Cardiac fibroblast (primary cell): ENCODE measurements at regions not wholly inside any gene's neighbourhood (a gene's known extent, or its start where the extent isn't known, plus 50 kb on each side); places are given as distances from the start of the nearest gene placed in this dataset.

Experiments used
- DNase-seq, 2 donors: peaks; one replicate each; pipeline versions ENCODE4 v3.0.0 to v3.0.0-alpha.2; 2010; ENCODE audit warnings: low read depth in 2 of 2
- H3K4me3 ChIP-seq, 2 donors: replicated peaks in 1 of 2; 1 replicate in 1 of 2; 2 replicates in 1 of 2; pipeline ENCODE4 v1.5.1; 2011; ENCODE audit warnings: low read depth in 2 of 2, low read length in 2 of 2, mild to moderate bottlenecking in 2 of 2, moderate library complexity in 1 of 2
- TF ChIP-seq, protein P1 (sequence below): IDR thresholded peaks from one replicate; pipeline ENCODE4 v1.5.1; 2011; ENCODE audit warnings: low read depth, mild to moderate bottlenecking, low read length, inconsistent platforms

GRCh38 chr21:19508442-19508841 lies 1104.9 kb upstream of the TMPRSS15 start:
- DNase-seq, result no peak
- H3K4me3 ChIP-seq, result no peak overlapping the region
- TF ChIP-seq, protein P1, sequence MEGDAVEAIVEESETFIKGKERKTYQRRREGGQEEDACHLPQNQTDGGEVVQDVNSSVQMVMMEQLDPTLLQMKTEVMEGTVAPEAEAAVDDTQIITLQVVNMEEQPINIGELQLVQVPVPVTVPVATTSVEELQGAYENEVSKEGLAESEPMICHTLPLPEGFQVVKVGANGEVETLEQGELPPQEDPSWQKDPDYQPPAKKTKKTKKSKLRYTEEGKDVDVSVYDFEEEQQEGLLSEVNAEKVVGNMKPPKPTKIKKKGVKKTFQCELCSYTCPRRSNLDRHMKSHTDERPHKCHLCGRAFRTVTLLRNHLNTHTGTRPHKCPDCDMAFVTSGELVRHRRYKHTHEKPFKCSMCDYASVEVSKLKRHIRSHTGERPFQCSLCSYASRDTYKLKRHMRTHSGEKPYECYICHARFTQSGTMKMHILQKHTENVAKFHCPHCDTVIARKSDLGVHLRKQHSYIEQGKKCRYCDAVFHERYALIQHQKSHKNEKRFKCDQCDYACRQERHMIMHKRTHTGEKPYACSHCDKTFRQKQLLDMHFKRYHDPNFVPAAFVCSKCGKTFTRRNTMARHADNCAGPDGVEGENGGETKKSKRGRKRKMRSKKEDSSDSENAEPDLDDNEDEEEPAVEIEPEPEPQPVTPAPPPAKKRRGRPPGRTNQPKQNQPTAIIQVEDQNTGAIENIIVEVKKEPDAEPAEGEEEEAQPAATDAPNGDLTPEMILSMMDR, result no peak

DNA sequence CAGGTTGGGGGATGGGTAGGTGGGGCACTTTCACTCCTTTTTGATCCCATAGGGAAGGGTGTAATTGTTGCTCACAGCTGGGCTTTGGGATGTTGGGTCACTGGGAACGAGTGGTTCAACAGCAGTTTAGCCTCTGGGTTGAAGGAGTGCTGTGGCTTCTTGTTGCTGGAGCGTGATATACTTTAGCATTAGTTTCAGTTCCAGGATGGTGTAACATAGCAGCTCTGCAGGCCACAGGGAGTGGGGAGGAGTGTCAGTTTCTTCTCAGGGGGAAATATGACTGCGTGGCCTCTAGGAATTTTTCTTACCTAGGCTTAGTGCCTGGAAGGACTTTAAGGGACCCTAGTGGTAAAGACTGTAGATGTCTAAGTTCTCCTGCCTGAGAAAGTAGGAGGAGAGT lies 1105.3 kb upstream of the TMPRSS15 start:
- H3K4me3 ChIP-seq, result no peak overlapping the region
- TF ChIP-seq, protein P1, result no peak
- DNase-seq, result no peak

DNA sequence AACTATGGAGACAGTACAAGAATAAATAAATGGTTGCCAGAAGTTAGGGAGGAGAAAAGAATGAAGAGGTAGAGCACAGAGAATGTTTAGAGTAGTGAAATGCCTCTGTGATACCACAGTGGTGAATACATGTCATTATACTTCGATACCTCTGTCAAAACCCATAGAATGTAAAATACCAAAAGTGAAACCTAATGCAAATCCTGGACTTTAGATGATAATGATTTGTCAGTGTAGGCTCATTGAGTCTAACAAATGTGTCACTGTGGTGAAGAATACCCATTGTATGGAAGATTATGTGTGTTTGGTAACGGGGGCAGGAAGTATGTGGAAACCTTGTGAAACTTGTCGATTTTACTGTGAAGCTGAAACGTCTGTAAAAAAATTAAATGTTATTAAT lies 1106.5 kb upstream of the TMPRSS15 start:
- DNase-seq, result no peak
- H3K4me3 ChIP-seq, result no peak overlapping the region
- TF ChIP-seq, protein P1, result no peak

- TF ChIP-seq, protein P1, result no peak
- no peak for DNase-seq
- no peak overlapping the region for H3K4me3 ChIP-seq
Observed at GRCh38 chr21:19510653-19511052, 1107.1 kb upstream of the TMPRSS15 start.

GRCh38 chr21:19522381-19522780 lies 1118.8 kb upstream of the TMPRSS15 start:
- no peak for DNase-seq
- TF ChIP-seq, protein P1, result no peak
- no peak overlapping the region for H3K4me3 ChIP-seq

DNA sequence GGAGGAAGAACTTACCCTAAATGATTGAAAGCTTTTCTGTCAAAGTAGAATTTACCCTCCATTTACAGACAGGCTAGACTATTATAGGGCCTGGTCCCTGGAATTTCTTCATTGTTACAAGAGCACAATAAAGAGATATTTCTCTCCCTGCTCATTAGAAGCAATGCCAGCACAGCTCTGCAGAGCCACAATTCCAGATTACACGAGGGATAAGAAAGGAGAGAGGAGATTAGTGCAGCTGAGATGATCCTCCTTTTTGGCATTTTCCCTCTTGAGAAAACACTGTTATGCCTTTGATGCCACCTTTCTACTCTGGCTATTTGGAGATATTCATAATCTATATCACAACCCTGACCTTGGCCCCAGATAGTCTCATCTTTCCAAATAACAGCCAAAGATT lies 1119.5 kb upstream of the TMPRSS15 start:
- TF ChIP-seq, protein P1, result no peak
- no peak overlapping the region for H3K4me3 ChIP-seq
- DNase-seq, result no peak

DNA sequence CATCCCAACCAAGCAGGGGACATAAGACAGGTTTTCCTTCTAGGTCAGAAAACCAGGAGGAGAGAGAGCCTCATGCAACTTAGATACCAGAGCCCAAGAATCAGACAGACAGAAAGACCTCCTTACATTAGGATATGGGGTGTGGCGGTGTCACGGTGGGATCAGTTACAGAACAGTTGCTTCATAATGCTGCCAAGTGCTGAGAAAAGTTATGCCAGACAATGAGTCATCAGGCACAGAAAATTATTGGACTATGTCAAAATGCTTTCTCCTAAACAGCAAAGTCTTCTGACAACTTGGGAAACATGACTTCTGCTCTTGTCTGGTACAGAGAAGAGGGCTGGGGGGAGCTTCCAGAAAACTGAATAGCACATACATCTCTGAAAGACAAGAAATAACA lies 1120.2 kb upstream of the TMPRSS15 start:
- DNase-seq, result peak in 1 of 2 donors; percentile 42
- H3K4me3 ChIP-seq, result no peak overlapping the region
- TF ChIP-seq, protein P1, result no peak
